Spleen (tissue), 11 donors: ENCODE measurements at regions not wholly inside any gene's neighbourhood (a gene's known extent, or its start where the extent isn't known, plus 50 kb on each side); places are given as distances from the start of the nearest gene placed in this dataset.

ENCODE experiments used
- DNase-seq: peaks from one replicate; pipeline ENCODE4 v3.0.0-alpha.2; 2020
- H3K27ac ChIP-seq, 8 donors: fragments of 200-600 bp; sonication (generic) in 7 of 8; 1 replicate in 4 of 8; 2 replicates in 4 of 8; pipeline versions ENCODE4 v1.5.0 to v1.8.0; 2016 to 2021; ENCODE audit warnings: inconsistent platforms in 4 of 8, mild to moderate bottlenecking in 4 of 8, moderate library complexity in 1 of 8
- H3K27me3 ChIP-seq, 7 donors: fragments of 200-600 bp; sonication (generic) in 6 of 7; replicated peaks in 1 of 7; 1 replicate in 4 of 7; 2 replicates in 3 of 7; pipeline versions ENCODE4 v1.5.0 to v1.8.0; 2016 to 2021; ENCODE audit warnings: inconsistent platforms in 3 of 7, mild to moderate bottlenecking in 1 of 7
- H3K36me3 ChIP-seq, 6 donors: fragments of 200-600 bp; sonication (generic) in 5 of 6; 1 replicate in 4 of 6; 2 replicates in 2 of 6; pipeline versions ENCODE4 v1.5.0 to v1.8.0; 2016 to 2021; ENCODE audit warnings: inconsistent platforms in 2 of 6
- H3K4me1 ChIP-seq, 6 donors: fragments of 200-600 bp; sonication (generic) in 5 of 6; 1 replicate in 3 of 6; 2 replicates in 3 of 6; pipeline versions ENCODE4 v1.5.0 to v1.8.0; 2016 to 2021; ENCODE audit warnings: inconsistent platforms in 3 of 6
- H3K4me3 ChIP-seq, 8 donors: fragments of 200-600 bp; sonication (generic) in 7 of 8; 1 replicate in 4 of 8; 2 replicates in 4 of 8; pipeline versions ENCODE4 v1.5.0 to v1.8.0; 2016 to 2021; ENCODE audit warnings: inconsistent platforms in 4 of 8, mild to moderate bottlenecking in 4 of 8, moderate library complexity in 2 of 8
- H3K9me3 ChIP-seq, 8 donors: fragments of 200-600 bp; sonication (generic) in 7 of 8; 1 replicate in 4 of 8; 2 replicates in 4 of 8; pipeline versions ENCODE4 v1.5.0 to v1.8.0; 2016 to 2021; ENCODE audit warnings: inconsistent platforms in 4 of 8
- POLR2A ChIP-seq, 3 donors: fragments of 450-650 bp; IDR thresholded peaks; one replicate each; pipeline ENCODE4 v1.5.1; 2017; ENCODE audit warnings: antibody characterized with exemption in 3 of 3, mild to moderate bottlenecking in 1 of 3
- POLR2AphosphoS5 ChIP-seq, 3 donors: sonication (generic); formaldehyde crosslinking; IDR thresholded peaks; one replicate each; pipeline ENCODE4 v1.5.1; 2017; ENCODE audit warnings: antibody characterized with exemption in 3 of 3
- WGBS, 5 donors: extraction: QIAGEN DNeasy Blood & Tissue Kit in 3 of 5; methylation state at CpG; one replicate each; pipeline versions ENCODE4 v1.1.5 to v1.1.7; 2013 to 2018; 5-methylcytosine and 5-hydroxymethylcytosine counted together
- intact Hi-C: fragments of 100-400 bp; cut with DNase I; formaldehyde crosslinking; loops from one replicate; pipeline ENCODE4 v1.15.0; 2023; ENCODE audit warnings: low total_unique reads
- TF ChIP-seq, protein P1 (sequence below), 11 experiments: fragments of 200-600 bp in 7 of 11; fragments of 450-650 bp in 4 of 11; sonication (generic) in 4 of 11; IDR thresholded peaks in 8 of 11; conservative IDR thresholded peaks in 3 of 11; 1 replicate in 7 of 11; 2 replicates in 4 of 11; pipeline versions ENCODE4 v1.4.0 to v1.8.0; 2016 to 2021; ENCODE audit warnings: antibody characterized with exemption in 11 of 11, inconsistent platforms in 4 of 11, mild to moderate bottlenecking in 1 of 11
- donor health status: healthy with polysubstance abuse.
- donor health status: DM: no; HTN: no; CAD: no; lungs with moderate emphysema.
- donor health status: DM: no; HTN: no; CAD: no.
- donor health status: Bipolar disorder and iron deficiency.
- donor health status: healthy.
- donor health status: DM: no; HTN: no; CAD: no.
- donor health status: DM: yes; HTN: yes; CAD: no.

DNA sequence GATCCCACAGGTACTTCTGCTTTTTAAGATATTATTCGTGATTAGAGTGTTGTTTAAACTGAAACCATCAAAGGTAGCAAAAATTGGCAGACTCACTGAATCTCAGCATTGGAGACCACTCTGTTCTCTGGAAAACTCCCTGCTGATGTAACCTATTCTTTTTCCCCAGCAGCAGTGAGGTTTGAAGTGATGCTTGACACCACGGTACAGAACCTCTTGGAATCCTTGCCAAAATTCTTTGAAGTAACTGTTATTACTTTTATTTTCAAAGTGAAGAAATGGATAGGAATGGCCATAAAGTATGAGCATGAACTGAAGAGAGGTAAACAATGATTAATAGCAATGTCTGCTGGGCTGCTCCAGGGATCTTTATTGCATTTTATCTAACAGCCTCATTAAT is 66.4 kb upstream of the KL start:
- Histone ChIP-seq H3K36me3 (no peaks in the 10 kb centered on the region), H3K27ac (no peak overlapping the region), H3K9me3 (no peaks in the 10 kb centered on the region), H3K27me3 (no peaks in the 10 kb centered on the region), H3K4me1 (no peaks in the 10 kb centered on the region), H3K4me3 (no peak overlapping the region)
- DNase-seq: no peak
- WGBS, 5 donors: 36 to 48% (median 46%) methylated on average over 2 of the region's 2 CpGs
- intact Hi-C loops: no loop called here
- TF ChIP-seq POLR2A (IDR thresholded peaks at IDR 0.05) (no peak), POLR2AphosphoS5 (IDR thresholded peaks at IDR 0.05) (no peak)
- TF ChIP-seq, protein P1, sequence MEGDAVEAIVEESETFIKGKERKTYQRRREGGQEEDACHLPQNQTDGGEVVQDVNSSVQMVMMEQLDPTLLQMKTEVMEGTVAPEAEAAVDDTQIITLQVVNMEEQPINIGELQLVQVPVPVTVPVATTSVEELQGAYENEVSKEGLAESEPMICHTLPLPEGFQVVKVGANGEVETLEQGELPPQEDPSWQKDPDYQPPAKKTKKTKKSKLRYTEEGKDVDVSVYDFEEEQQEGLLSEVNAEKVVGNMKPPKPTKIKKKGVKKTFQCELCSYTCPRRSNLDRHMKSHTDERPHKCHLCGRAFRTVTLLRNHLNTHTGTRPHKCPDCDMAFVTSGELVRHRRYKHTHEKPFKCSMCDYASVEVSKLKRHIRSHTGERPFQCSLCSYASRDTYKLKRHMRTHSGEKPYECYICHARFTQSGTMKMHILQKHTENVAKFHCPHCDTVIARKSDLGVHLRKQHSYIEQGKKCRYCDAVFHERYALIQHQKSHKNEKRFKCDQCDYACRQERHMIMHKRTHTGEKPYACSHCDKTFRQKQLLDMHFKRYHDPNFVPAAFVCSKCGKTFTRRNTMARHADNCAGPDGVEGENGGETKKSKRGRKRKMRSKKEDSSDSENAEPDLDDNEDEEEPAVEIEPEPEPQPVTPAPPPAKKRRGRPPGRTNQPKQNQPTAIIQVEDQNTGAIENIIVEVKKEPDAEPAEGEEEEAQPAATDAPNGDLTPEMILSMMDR (IDR thresholded peaks at IDR 0.05 in 8 of 11, conservative IDR thresholded peaks at IDR 0.05 in 3 of 11): no peak

DNA sequence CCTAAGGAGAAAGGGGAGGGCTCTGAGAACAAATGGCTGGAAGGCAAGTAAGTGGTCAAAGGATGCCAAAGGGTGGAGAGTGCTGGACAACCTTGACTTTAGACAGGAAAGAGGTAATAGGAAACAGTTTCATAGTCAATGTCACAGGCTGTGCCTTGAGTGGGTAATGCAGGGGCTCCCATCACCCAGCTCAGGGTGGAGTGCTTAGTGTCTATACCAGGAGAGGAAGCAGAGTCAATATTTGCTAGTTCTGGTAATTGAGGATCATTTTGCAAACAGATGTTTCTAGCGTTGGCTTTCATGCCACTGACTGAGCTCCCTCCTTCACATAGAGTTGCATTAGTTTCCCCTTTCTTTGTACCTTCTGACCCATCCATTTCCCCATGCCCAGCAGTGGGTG is 64.6 kb upstream of the KL start:
- H3K27me3 ChIP-seq: no peaks in the 10 kb centered on the region
- peak overlapping the region in 7 of 8 donors; percentile 10 to 72 (median 52) for H3K27ac ChIP-seq
- no peaks in the 10 kb centered on the region for H3K4me1 ChIP-seq
- no peaks in the 10 kb centered on the region for H3K9me3 ChIP-seq
- DNase-seq: no peak
- no peaks in the 10 kb centered on the region for H3K36me3 ChIP-seq
- 72 to 90% (median 75%) methylated on average over 1 of the region's 1 CpG for WGBS, 5 donors
- peak in 1 of 3 donors; percentile 49 for TF ChIP-seq POLR2AphosphoS5 (IDR thresholded peaks at IDR 0.05)
- TF ChIP-seq, protein P1 (IDR thresholded peaks at IDR 0.05 in 8 of 11, conservative IDR thresholded peaks at IDR 0.05 in 3 of 11): no peak
- intact Hi-C loops: no loop called here
- no peak overlapping the region for H3K4me3 ChIP-seq

DNA sequence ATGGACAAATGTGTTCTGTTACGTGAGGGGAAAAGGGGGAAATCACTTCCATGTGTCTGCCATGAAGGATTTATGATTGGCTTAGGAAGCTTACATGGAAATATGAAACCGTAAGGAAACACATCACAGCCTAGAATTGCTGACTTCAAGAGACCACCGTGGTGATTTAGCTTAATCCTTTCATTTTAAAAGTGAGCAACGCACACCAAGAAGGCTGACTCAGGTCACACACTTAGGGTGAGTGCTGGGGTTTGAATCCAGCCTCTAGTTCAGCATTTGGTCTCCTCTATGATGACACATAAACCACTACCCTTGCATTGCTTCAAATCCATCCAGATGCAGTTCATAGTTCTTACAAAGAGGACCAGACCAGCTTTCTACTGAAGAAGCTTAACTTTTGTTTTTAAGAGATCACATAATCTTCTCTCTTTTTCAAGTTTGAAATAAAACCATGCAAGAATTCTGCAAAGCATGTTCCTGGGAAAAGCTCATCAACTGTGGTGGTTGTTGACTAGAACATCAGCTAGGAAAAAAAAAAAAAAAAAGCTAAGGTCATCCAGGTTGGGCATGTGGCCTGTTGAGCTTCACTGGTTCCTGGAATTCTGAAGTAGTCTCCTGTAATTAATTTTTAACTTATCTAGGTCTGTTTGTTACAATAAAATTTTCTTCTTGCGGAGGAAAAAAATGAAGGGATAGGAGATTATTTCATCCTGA is 60.2 kb upstream of the KL start:
- WGBS, 5 donors: 86 to 94% (median 90%) methylated on average over 5 of the region's 5 CpGs
- intact Hi-C loops: no loop called here

DNA sequence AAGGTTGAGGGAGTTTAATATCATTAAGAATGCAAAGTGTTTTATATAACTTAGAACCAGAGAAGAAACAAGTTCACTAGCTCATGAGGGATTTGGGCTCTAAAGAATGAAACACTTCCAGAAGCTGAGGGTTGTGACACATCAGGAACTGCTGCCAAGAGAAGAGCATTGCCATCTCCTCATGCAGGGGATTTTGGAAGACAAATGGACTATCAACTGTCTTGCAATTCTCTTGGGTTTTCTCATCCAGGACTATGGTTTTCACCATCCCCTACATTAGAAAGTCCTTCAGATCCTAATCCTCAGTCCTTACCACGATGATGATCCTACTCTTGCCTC is 59.7 kb upstream of the KL start:
- Histone ChIP-seq H3K27me3 (no peaks in the 10 kb centered on the region), H3K36me3 (no peaks in the 10 kb centered on the region), H3K9me3 (no peaks in the 10 kb centered on the region), H3K4me3 (no peak overlapping the region), H3K4me1 (no peaks in the 10 kb centered on the region), H3K27ac (no peak overlapping the region)
- TF ChIP-seq, protein P1 (IDR thresholded peaks at IDR 0.05 in 8 of 11, conservative IDR thresholded peaks at IDR 0.05 in 3 of 11): no peak
- no peak for TF ChIP-seq POLR2A (IDR thresholded peaks at IDR 0.05)
- TF ChIP-seq POLR2AphosphoS5 (IDR thresholded peaks at IDR 0.05): no peak
- 58 to 91% (median 79%) methylated on average over 1 of the region's 1 CpG for WGBS, 5 donors
- no peak for DNase-seq
- intact Hi-C loops: no loop called here

More for the DNA sequence above, 60.2 kb upstream of the KL start:
- H3K27me3 ChIP-seq: no peaks in the 10 kb centered on the region
- H3K9me3 ChIP-seq: no peaks in the 10 kb centered on the region
- no peaks in the 10 kb centered on the region for H3K36me3 ChIP-seq
- no peak for DNase-seq
- TF ChIP-seq POLR2AphosphoS5 (IDR thresholded peaks at IDR 0.05) (no peak), POLR2A (IDR thresholded peaks at IDR 0.05) (no peak)
- TF ChIP-seq, protein P1 (IDR thresholded peaks at IDR 0.05 in 8 of 11, conservative IDR thresholded peaks at IDR 0.05 in 3 of 11): no peak
- H3K4me1 ChIP-seq: no peaks in the 10 kb centered on the region
- no peak overlapping the region for H3K4me3 ChIP-seq
- no peak overlapping the region for H3K27ac ChIP-seq
